KMS-11 (cell line): ENCODE measurements at regions not wholly inside any gene's neighbourhood (a gene's known extent, or its start where the extent isn't known, plus 50 kb on each side); places are given as distances from the start of the nearest gene placed in this dataset.

ENCODE experiments used
- H2AFZ ChIP-seq: fragments of 200-600 bp; sonication (generic); 2 replicates; pipeline ENCODE4 v1.6.1; 2016; ENCODE audit warnings: antibody characterized with exemption, mixed run types, low read depth
- H3K27ac ChIP-seq: fragments of 200-600 bp; sonication (generic); 2 replicates; pipeline ENCODE4 v1.6.1; 2016; ENCODE audit warnings: mild to moderate bottlenecking, mixed run types
- H3K27me3 ChIP-seq: fragments of 200-600 bp; sonication (generic); 2 replicates; pipeline ENCODE4 v1.6.1; 2017; ENCODE audit warnings: mild to moderate bottlenecking, low read depth, mixed run types, moderate library complexity; ENCODE audit not compliant: insufficient read depth
- H3K36me3 ChIP-seq: fragments of 200-600 bp; sonication (generic); 2 replicates; pipeline ENCODE4 v1.6.1; 2017; ENCODE audit warnings: mild to moderate bottlenecking, mixed run types; ENCODE audit not compliant: insufficient read depth
- H3K4me1 ChIP-seq: fragments of 200-600 bp; sonication (generic); 2 replicates; pipeline ENCODE4 v1.6.1; 2016; ENCODE audit warnings: mild to moderate bottlenecking, low read depth, mixed run types; ENCODE audit not compliant: poor library complexity, severe bottlenecking
- H3K4me2 ChIP-seq: fragments of 200-600 bp; sonication (generic); 2 replicates; pipeline ENCODE4 v1.7.0; 2016; ENCODE audit warnings: mild to moderate bottlenecking, mixed run types
- H3K4me3 ChIP-seq: fragments of 200-600 bp; sonication (generic); IDR thresholded peaks from 2 replicates; pipeline ENCODE4 v1.6.1; 2017; ENCODE audit warnings: low read depth, low read length, mixed read lengths; ENCODE audit not compliant: insufficient read depth
- H3K79me2 ChIP-seq: fragments of 200-600 bp; sonication (generic); 2 replicates; pipeline ENCODE4 v1.6.1; 2016; ENCODE audit warnings: low read depth, mixed run types; ENCODE audit not compliant: insufficient read depth
- H3K9ac ChIP-seq: fragments of 200-600 bp; sonication (generic); 2 replicates; pipeline ENCODE4 v1.6.1; 2016; ENCODE audit warnings: mild to moderate bottlenecking, mixed run types
- H4K20me1 ChIP-seq: fragments of 200-600 bp; sonication (generic); 2 replicates; pipeline ENCODE4 v1.6.1; 2016; ENCODE audit warnings: mild to moderate bottlenecking, mixed run types; ENCODE audit not compliant: insufficient read depth
- CTCF ChIP-seq: fragments of 200-600 bp; sonication (generic); conservative IDR thresholded peaks from 2 replicates; pipeline ENCODE4 v1.6.1; 2017; ENCODE audit warnings: low read depth, mild to moderate bottlenecking, antibody characterized with exemption, low read length, moderate library complexity, mixed read lengths

GRCh38 chr17:36870720-36870999 lies 66.6 kb upstream of the LHX1 start:
- no peak for TF ChIP-seq CTCF
- Histone ChIP-seq H3K79me2 (no peaks in the 10 kb centered on the region), H3K36me3 (no peaks in the 10 kb centered on the region), H2AFZ (no peak overlapping the region), H3K4me3 (no peak overlapping the region), H3K4me1 (no peaks in the 10 kb centered on the region), H3K9ac (no peak overlapping the region), H3K27ac (no peak overlapping the region), H3K4me2 (no peak overlapping the region), H3K27me3 (no peaks in the 10 kb centered on the region), H4K20me1 (no peaks in the 10 kb centered on the region)

- H4K20me1 ChIP-seq = no peaks in the 10 kb centered on the region
- H3K36me3 ChIP-seq = no peaks in the 10 kb centered on the region
Measured at GRCh38 chr17:36875698-36876293, 61.5 kb upstream of the LHX1 start.

GRCh38 chr17:36876966-36877365 lies 60.3 kb upstream of the LHX1 start:
- TF ChIP-seq CTCF = no peak
- no peak overlapping the region for H3K4me3 ChIP-seq
- H3K79me2 ChIP-seq = no peaks in the 10 kb centered on the region
- H3K27ac ChIP-seq = no peak overlapping the region
- no peaks in the 10 kb centered on the region for H4K20me1 ChIP-seq
- no peak overlapping the region for H3K9ac ChIP-seq
- no peaks in the 10 kb centered on the region for H3K36me3 ChIP-seq
- no peaks in the 10 kb centered on the region for H3K4me1 ChIP-seq
- H3K27me3 ChIP-seq = no peaks in the 10 kb centered on the region
- no peak overlapping the region for H2AFZ ChIP-seq
- no peak overlapping the region for H3K4me2 ChIP-seq

More at GRCh38 chr17:36875698-36876293, 61.5 kb upstream of the LHX1 start:
- TF ChIP-seq CTCF = no peak
- Histone ChIP-seq H3K4me2 (no peak overlapping the region), H3K4me3 (no peak overlapping the region), H2AFZ (no peak overlapping the region), H3K27me3 (no peaks in the 10 kb centered on the region), H3K4me1 (no peaks in the 10 kb centered on the region), H3K27ac (no peak overlapping the region), H3K79me2 (no peaks in the 10 kb centered on the region), H3K9ac (no peak overlapping the region)

GRCh38 chr17:36877771-36878170 lies 59.5 kb upstream of the LHX1 start:
- no peak overlapping the region for H2AFZ ChIP-seq
- H3K27me3 ChIP-seq = no peaks in the 10 kb centered on the region
- H3K79me2 ChIP-seq = no peaks in the 10 kb centered on the region
- no peak for TF ChIP-seq CTCF
- H3K4me2 ChIP-seq = no peak overlapping the region
- H3K4me1 ChIP-seq = no peaks in the 10 kb centered on the region
- no peak overlapping the region for H3K4me3 ChIP-seq
- no peak overlapping the region for H3K9ac ChIP-seq
- no peaks in the 10 kb centered on the region for H4K20me1 ChIP-seq
- no peaks in the 10 kb centered on the region for H3K36me3 ChIP-seq
- H3K27ac ChIP-seq = no peak overlapping the region
